H1 (cell line): ENCODE measurements at regions not wholly inside any gene's neighbourhood (a gene's known extent, or its start where the extent isn't known, plus 50 kb on each side); places are given as distances from the start of the nearest gene placed in this dataset.

Experiments
- ASH2L ChIP-seq: fragments of 200-600, 300-600 bp; sonication (generic); IDR thresholded peaks from one replicate; pipeline ENCODE4 v1.7.1; 2017; ENCODE audit warnings: low read length
- ATF3 ChIP-seq: IDR thresholded peaks from 2 replicates; pipeline ENCODE4 v1.6.1; 2011; ENCODE audit warnings: low read depth, mild to moderate bottlenecking, low read length; ENCODE audit not compliant: insufficient read depth
- BRCA1 ChIP-seq: IDR thresholded peaks from 2 replicates; pipeline ENCODE4 v1.6.1; 2012; ENCODE audit warnings: low read depth, low read length, improper control_type of control experiment
- CEBPB ChIP-seq: IDR thresholded peaks from 2 replicates; pipeline ENCODE4 v1.6.1; 2012; ENCODE audit warnings: low read depth, low read length
- CREB1 ChIP-seq: IDR thresholded peaks from 2 replicates; pipeline ENCODE4 v1.6.1; 2012; ENCODE audit warnings: inconsistent platforms
- KDM4A ChIP-seq: IDR thresholded peaks from one replicate; pipeline ENCODE4 v1.7.1; 2012; ENCODE audit warnings: low read depth, mild to moderate bottlenecking, moderate library complexity, low read length, inconsistent platforms; ENCODE audit not compliant: severe bottlenecking
- RFX5 ChIP-seq: IDR thresholded peaks from 2 replicates; pipeline ENCODE4 v1.6.1; 2011; ENCODE audit warnings: low read depth, low read length, improper control_type of control experiment, borderline replicate concordance
- TAF7 ChIP-seq: optimal IDR thresholded peaks from 2 replicates; pipeline ENCODE3; 2011; ENCODE audit warnings: low read depth, mild to moderate bottlenecking, inconsistent platforms, low read length, moderate library complexity, borderline replicate concordance

GRCh38 chr9:73223594-73223993 lies 71.9 kb downstream of the ANXA1 start (continued):
- TF ChIP-seq ATF3, result no peak
- TF ChIP-seq RFX5, result no peak
- no peak for TF ChIP-seq CREB1
- TF ChIP-seq BRCA1, result no peak
- no peak for TF ChIP-seq CEBPB
- no peak for TF ChIP-seq TAF7
- no peak for TF ChIP-seq KDM4A
- TF ChIP-seq ASH2L, result no peak
